ENCODE measurements at regions not wholly inside any gene's neighbourhood (a gene's known extent, or its start where the extent isn't known, plus 50 kb on each side); places are given as distances from the start of the nearest gene placed in this dataset.

DNA sequence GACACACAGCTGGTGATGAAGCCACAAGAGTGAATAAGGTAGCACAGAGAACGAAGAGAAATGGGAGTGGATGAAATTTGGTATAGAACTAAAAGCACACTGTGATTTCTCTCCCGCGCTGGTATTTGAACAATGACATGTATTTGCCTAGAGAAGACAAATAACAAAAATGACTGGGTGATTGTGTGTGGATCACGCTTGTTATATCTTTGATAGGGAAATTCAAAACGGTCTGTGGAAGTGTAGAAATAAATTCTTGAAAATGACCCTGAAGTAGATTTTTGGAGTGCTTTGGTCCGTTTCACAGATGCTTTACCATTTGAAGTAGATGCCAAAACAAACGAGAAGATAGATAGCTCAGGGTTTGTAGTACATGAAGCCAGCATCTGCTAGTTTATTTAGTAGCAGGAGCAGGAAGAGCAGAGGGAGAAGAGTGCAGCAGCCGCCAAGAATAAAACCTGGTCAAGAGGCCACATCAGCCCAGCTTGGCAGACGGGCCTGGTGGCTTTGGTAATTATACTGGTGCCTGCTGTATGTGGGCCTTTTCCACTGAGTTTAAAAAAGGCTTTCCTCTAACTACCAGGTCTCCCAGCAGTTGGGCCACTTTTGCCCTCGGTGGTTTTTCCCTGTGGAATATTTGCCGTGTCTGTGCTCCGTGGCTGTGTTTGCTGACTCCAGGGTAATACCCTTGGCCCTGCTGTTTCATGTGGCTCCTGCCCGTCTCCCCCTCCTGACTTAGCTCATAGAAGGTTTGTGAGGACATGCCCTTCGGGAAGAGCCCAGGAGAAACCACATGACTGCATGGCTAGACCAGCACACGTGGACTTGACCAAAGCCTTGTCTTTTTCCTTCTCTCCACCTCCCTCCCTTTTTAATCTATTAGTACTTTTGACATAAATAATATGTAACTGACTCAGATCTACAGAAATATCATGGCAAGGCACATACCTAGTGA, 294.0 kb downstream of the SOX4 start:
- Histone ChIP-seq H3K9ac (ENCODE audit: low read depth, low read length) (no peak overlapping the region), H3K4me1 (ENCODE audit: insufficient read depth, low read length) (peaks cover 27% of the 10 kb centered on the region), H3K36me3 (ENCODE audit: insufficient read depth, low read length) (no peaks in the 10 kb centered on the region), H3K9me3 (ENCODE audit: insufficient read depth, low read depth, low read length) (no peaks in the 10 kb centered on the region), H3K27ac (ENCODE audit: low read depth, low read length) (no peak overlapping the region), H3K27me3 (ENCODE audit: insufficient read depth, low read length) (no peaks in the 10 kb centered on the region), H3K4me3 (ENCODE audit: low read length) (no peak overlapping the region)
- 94% methylated on average over 15 of the region's 15 CpGs for WGBS

DNA sequence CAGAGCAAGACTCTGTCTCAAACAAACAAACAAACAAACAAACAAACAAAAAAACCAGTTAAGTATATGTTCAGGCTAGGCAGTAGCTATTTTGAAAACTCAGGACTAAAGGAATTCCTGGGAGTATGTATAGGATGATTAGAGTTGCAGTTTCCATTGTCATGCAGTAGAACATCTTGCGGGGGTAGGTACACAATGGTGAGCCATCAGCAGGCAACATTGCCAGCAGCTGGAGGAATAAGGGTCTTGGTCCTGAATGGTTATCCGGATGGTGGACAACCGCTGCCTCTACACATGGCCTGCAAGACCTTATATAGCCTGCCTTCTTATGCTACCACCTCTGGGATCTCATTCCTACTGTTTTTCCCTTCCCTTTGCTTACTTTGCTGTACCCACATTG, 297.5 kb downstream of the SOX4 start:
- 59% methylated on average over 3 of the region's 3 CpGs for whole genome bisulfite sequencing
- Histone ChIP-seq H3K36me3 (ENCODE audit: insufficient read depth, low read length) (no peaks in the 10 kb centered on the region), H3K4me3 (ENCODE audit: low read length) (no peak overlapping the region), H3K4me1 (ENCODE audit: insufficient read depth, low read length) (peaks cover 13% of the 10 kb centered on the region), H3K9ac (ENCODE audit: low read depth, low read length) (no peak overlapping the region), H3K9me3 (ENCODE audit: insufficient read depth, low read depth, low read length) (no peaks in the 10 kb centered on the region), H3K27me3 (ENCODE audit: insufficient read depth, low read length) (no peaks in the 10 kb centered on the region), H3K27ac (ENCODE audit: low read depth, low read length) (peak overlapping the region; percentile 45)

DNA sequence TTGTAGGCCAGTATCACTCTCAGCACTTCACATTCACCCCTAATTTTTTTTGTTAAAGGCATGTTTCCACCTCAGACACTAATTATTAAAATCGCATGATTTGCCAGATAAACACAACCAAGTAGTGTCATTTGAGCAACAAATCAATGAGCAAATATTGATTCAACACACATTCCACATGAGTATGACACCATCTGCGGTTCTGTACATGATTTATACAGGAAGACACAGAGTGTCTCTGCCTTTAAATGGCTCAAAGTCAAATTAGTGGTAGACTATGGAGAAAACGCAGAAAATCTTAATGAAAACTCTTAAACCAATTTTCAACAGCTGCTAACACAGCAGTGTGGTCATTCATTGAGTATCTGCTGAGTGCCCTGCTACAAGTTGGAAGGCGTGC, 300.2 kb downstream of the SOX4 start:
- Histone ChIP-seq H3K36me3 (ENCODE audit: insufficient read depth, low read length) (no peaks in the 10 kb centered on the region), H3K4me1 (ENCODE audit: insufficient read depth, low read length) (peaks cover 6% of the 10 kb centered on the region; the same call in 1 of the 2 replicates), H3K4me3 (ENCODE audit: low read length) (no peak overlapping the region), H3K9me3 (ENCODE audit: insufficient read depth, low read depth, low read length) (no peaks in the 10 kb centered on the region), H3K27me3 (ENCODE audit: insufficient read depth, low read length) (no peaks in the 10 kb centered on the region), H3K27ac (ENCODE audit: low read depth, low read length) (no peak overlapping the region), H3K9ac (ENCODE audit: low read depth, low read length) (no peak overlapping the region)
- 96% methylated on average over 4 of the region's 4 CpGs for WGBS

DNA sequence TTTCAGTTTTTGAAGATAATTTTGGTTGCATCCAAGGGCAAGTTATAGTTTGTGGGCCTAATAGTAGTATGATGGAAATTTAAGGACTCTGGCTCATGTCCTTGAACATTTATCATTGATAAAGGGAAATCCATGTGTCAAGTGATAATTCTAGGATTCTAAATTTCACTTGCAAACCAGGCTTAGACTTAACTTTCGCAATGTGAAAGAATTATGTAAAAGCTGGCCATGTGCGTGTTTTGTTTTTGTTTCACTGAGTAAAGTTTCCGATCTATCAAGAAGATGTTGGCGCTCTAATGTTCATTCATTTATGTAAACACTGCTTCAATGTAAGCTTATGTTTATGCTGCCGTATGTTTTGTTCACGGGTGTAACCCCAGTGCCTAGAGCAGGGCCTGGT, 302.0 kb downstream of the SOX4 start:
- 98% methylated on average over 6 of the region's 6 CpGs for WGBS
- H3K4me3 ChIP-seq (ENCODE audit: low read length) = no peak overlapping the region
- no peaks in the 10 kb centered on the region for H3K36me3 ChIP-seq (ENCODE audit: insufficient read depth, low read length)
- H3K9me3 ChIP-seq (ENCODE audit: insufficient read depth, low read depth, low read length) = no peaks in the 10 kb centered on the region
- H3K27me3 ChIP-seq (ENCODE audit: insufficient read depth, low read length) = no peaks in the 10 kb centered on the region
- no peak overlapping the region for H3K9ac ChIP-seq (ENCODE audit: low read depth, low read length)
- H3K4me1 ChIP-seq (ENCODE audit: insufficient read depth, low read length) = peaks cover 6% of the 10 kb centered on the region; the same call in 1 of the 2 replicates
- H3K27ac ChIP-seq (ENCODE audit: low read depth, low read length) = no peak overlapping the region

DNA sequence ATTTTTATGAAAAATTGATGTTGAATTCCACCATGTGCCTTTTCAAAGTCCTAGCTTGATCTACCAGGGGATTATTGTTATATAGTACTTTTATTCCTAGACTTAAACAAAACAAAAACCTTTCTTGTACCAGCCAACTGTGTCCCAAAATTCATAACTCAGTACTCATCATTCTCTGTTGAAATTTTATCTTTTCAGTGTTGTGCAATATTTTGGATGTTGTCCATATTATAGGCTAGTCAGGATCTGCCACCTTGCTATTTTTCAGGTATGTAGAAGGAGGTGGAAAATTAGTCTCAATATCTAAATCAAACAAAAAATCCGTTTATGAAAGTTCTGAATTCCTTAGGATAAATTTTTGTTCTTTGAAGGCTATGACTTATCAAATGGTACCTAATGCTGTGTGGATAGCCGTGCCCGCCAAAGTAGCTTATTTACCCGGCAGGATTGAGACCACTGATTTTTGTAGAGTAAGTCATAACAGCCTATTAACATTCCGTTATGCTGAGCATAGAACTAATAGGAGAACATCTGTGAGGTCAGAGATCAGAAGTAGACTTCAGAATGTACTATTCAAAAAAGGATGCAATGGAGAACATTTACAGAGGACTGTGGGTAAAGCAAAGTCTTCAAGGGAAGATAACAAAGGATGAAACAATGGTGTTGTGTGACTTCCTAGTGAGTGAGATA, 304.7 kb downstream of the SOX4 start:
- Histone ChIP-seq H3K27me3 (ENCODE audit: insufficient read depth, low read length) (no peaks in the 10 kb centered on the region), H3K4me1 (ENCODE audit: insufficient read depth, low read length) (peaks cover 12% of the 10 kb centered on the region; the same call in 1 of the 2 replicates), H3K4me3 (ENCODE audit: low read length) (no peak overlapping the region), H3K9me3 (ENCODE audit: insufficient read depth, low read depth, low read length) (no peaks in the 10 kb centered on the region), H3K27ac (ENCODE audit: low read depth, low read length) (no peak overlapping the region), H3K36me3 (ENCODE audit: insufficient read depth, low read length) (no peaks in the 10 kb centered on the region), H3K9ac (ENCODE audit: low read depth, low read length) (no peak overlapping the region)
- 92% methylated on average over 5 of the region's 5 CpGs for WGBS

DNA sequence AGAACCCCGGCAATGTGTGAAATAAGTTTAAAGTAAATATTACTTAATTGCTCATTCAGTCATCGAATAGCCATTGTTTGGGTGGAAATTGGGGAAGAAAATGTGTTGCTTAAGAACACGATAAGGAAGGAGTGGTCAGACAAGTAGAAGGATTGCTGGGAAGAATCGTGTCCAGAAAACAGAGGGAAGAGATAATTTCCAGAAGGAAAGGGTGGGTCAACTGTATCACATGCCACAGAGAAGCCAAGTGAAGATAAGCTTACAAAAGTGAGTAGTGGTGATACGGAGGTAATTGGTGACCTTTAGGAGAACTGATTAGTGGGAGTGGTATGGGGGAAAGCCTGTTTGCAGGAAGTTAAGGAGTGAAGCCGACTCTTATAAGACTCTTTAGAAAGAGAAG, 306.2 kb downstream of the SOX4 start:
- Histone ChIP-seq H3K9ac (ENCODE audit: low read depth, low read length) (no peak overlapping the region), H3K27me3 (ENCODE audit: insufficient read depth, low read length) (no peaks in the 10 kb centered on the region), H3K36me3 (ENCODE audit: insufficient read depth, low read length) (no peaks in the 10 kb centered on the region), H3K9me3 (ENCODE audit: insufficient read depth, low read depth, low read length) (no peaks in the 10 kb centered on the region), H3K4me1 (ENCODE audit: insufficient read depth, low read length) (peaks cover 13% of the 10 kb centered on the region; the same call in 1 of the 2 replicates), H3K27ac (ENCODE audit: low read depth, low read length) (no peak overlapping the region), H3K4me3 (ENCODE audit: low read length) (no peak overlapping the region)
- whole genome bisulfite sequencing = 86% methylated on average over 6 of the region's 6 CpGs

DNA sequence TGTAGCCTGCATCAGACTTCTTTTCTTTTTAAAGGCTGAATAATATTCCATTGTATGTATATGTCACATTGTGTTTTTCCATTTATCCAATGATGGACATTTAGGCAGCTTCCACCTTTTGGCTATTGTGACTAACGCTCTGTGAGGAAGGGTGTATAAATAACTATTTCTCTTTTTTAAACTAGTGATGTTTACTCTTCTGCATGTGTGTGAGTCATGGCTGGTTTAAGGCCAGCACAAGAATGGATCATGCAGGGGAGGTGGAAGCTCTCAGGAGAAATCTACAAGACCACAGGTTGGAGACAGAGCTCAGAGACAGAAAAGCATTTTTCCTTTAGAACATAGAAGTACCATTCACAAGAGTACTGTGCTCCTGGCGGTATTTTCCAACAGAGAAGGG, 307.2 kb downstream of the SOX4 start:
- Histone ChIP-seq H3K36me3 (ENCODE audit: insufficient read depth, low read length) (no peaks in the 10 kb centered on the region), H3K27ac (ENCODE audit: low read depth, low read length) (no peak overlapping the region), H3K4me3 (ENCODE audit: low read length) (no peak overlapping the region), H3K9ac (ENCODE audit: low read depth, low read length) (no peak overlapping the region), H3K4me1 (ENCODE audit: insufficient read depth, low read length) (peaks cover 13% of the 10 kb centered on the region; the same call in 1 of the 2 replicates), H3K27me3 (ENCODE audit: insufficient read depth, low read length) (no peaks in the 10 kb centered on the region), H3K9me3 (ENCODE audit: insufficient read depth, low read depth, low read length) (no peaks in the 10 kb centered on the region)
- WGBS = 95% methylated on average over 1 of the region's 2 CpGs

DNA sequence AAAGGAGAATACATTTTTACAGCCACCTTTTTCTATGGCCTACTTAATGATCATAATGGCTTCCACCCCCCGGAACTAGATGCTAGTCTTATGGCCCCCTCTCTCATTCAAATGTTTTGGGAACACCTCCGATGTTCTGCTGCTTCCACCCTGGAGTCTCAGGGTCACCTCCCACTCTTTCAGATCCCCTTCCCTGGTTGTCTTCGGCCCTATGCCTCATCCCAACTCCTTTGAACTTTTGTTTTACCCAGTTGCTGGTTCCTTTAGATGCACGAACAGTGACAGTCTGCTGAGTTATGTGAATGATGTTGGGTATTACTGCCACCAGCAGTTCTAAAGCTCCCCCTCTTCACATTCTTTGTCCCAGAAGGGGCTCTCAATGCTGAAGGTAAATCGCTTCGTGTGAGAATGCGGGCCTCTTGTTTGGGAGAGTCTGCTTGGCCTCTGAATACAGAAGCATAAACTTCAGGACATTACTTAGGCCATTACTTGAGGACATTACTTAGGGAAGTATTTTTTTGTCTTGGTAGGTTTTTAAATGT, 309.1 kb downstream of the SOX4 start:
- no peak overlapping the region for H3K9ac ChIP-seq (ENCODE audit: low read depth, low read length)
- WGBS = 74% methylated on average over 6 of the region's 7 CpGs
- H3K36me3 ChIP-seq (ENCODE audit: insufficient read depth, low read length) = no peaks in the 10 kb centered on the region
- H3K4me3 ChIP-seq (ENCODE audit: low read length) = no peak overlapping the region
- peaks cover 18% of the 10 kb centered on the region for H3K4me1 ChIP-seq (ENCODE audit: insufficient read depth, low read length)
- H3K9me3 ChIP-seq (ENCODE audit: insufficient read depth, low read depth, low read length) = no peaks in the 10 kb centered on the region
- 0 out of 2 replicates have a peak overlapping the region, but pooled peaks have one; percentile 15 for H3K27ac ChIP-seq (ENCODE audit: low read depth, low read length)
- no peaks in the 10 kb centered on the region for H3K27me3 ChIP-seq (ENCODE audit: insufficient read depth, low read length)

DNA sequence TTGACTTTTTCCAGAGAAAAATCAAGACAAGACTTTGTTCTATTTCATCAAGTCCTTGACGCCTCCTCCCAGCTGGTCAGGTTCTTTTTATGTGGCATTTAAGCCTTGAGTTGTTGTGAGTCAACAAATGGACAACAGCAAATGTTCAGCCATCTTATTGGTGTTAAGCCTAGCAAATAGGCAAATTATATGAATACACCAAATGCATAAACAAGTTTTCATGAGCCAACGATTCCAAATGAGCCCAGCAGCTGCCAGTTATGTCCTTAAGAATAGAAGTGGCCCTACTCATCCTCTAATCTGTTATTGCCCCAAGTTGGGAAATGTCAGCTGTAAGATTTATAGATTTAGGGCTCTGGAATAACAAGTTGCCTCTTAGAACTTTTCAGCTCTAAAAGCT, 312.0 kb downstream of the SOX4 start:
- 90% methylated on average over 2 of the region's 2 CpGs for WGBS
- Histone ChIP-seq H3K9ac (ENCODE audit: low read depth, low read length) (no peak overlapping the region), H3K27ac (ENCODE audit: low read depth, low read length) (no peak overlapping the region), H3K4me1 (ENCODE audit: insufficient read depth, low read length) (peaks cover 37% of the 10 kb centered on the region), H3K4me3 (ENCODE audit: low read length) (no peak overlapping the region), H3K9me3 (ENCODE audit: insufficient read depth, low read depth, low read length) (no peaks in the 10 kb centered on the region), H3K27me3 (ENCODE audit: insufficient read depth, low read length) (no peaks in the 10 kb centered on the region), H3K36me3 (ENCODE audit: insufficient read depth, low read length) (no peaks in the 10 kb centered on the region)

DNA sequence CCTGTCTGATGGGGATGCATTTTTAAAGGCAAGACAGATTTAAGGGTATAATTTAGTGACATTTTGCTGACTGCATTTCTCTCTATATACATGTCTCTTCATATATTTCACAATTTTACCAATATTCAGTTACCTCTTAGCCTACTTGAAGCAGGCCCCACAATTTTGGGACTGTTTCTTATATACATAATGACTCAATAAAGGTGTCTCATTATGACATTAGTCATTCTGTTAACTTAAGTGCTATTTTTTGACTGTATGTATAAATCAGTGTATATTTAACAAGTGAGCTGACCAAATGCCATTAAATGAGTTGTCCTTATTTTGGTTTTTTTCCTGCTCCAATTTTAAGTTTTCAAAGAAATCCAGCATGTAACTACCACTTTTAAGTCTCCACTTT, 313.3 kb downstream of the SOX4 start:
- Histone ChIP-seq H3K27ac (ENCODE audit: low read depth, low read length) (no peak overlapping the region), H3K36me3 (ENCODE audit: insufficient read depth, low read length) (no peaks in the 10 kb centered on the region), H3K4me3 (ENCODE audit: low read length) (no peak overlapping the region)

DNA sequence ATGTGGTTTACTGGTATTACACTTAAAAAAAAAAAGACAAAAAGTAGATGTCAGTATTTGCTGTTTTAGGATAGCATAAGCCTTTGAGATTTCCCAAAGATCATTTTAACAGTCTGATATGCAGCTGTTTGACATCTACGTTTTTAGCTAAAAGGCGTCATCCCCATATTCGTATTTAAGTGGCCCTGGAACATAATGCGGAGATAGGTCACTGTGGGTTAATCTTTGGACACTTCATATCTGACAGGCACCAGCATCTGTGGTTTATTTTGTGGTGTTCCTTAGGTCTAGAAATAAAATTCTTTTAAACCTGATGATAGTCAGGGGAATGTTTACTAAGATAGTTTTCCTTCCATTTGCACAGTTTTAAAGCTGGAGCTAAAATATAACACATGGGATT, 313.7 kb downstream of the SOX4 start:
- 93% methylated on average over 4 of the region's 4 CpGs for WGBS
- Histone ChIP-seq H3K36me3 (ENCODE audit: insufficient read depth, low read length) (no peaks in the 10 kb centered on the region), H3K4me1 (ENCODE audit: insufficient read depth, low read length) (peaks cover 44% of the 10 kb centered on the region), H3K27me3 (ENCODE audit: insufficient read depth, low read length) (no peaks in the 10 kb centered on the region), H3K4me3 (ENCODE audit: low read length) (no peak overlapping the region), H3K9ac (ENCODE audit: low read depth, low read length) (no peak overlapping the region), H3K9me3 (ENCODE audit: insufficient read depth, low read depth, low read length) (no peaks in the 10 kb centered on the region), H3K27ac (ENCODE audit: low read depth, low read length) (no peak overlapping the region)

More for the DNA sequence above, 313.3 kb downstream of the SOX4 start:
- no peaks in the 10 kb centered on the region for H3K27me3 ChIP-seq (ENCODE audit: insufficient read depth, low read length)
- no peak overlapping the region for H3K9ac ChIP-seq (ENCODE audit: low read depth, low read length)
- H3K4me1 ChIP-seq (ENCODE audit: insufficient read depth, low read length) = peaks cover 42% of the 10 kb centered on the region
- no peaks in the 10 kb centered on the region for H3K9me3 ChIP-seq (ENCODE audit: insufficient read depth, low read depth, low read length)
